NCI-H2196 (cell line): ENCODE measurements at regions not wholly inside any gene's neighbourhood (a gene's known extent, or its start where the extent isn't known, plus 50 kb on each side); places are given as distances from the start of the nearest gene placed in this dataset.
"Not testable (repeated sequence)": the region's sequence is repeated elsewhere in the genome, so short reads cannot be mapped to it uniquely, and the experiment has no call there.

Experiments
- DNase-seq: peaks from one replicate; lab custom pipeline; 2025; ENCODE audit not compliant: unreplicated experiment; lab: John Stamatoyannopoulos, UW

GRCh38 chr13:103908911-103909310 lies 842.7 kb upstream of the SLC10A2 start:
- DNase-seq, result no peak

- no peak for DNase-seq
Observed at GRCh38 chr13:103908274-103908673, 842.1 kb upstream of the SLC10A2 start.

GRCh38 chr13:103903790-103904189 lies 837.6 kb upstream of the SLC10A2 start:
- DNase-seq, result no peak

GRCh38 chr13:103898481-103898880 lies 832.3 kb upstream of the SLC10A2 start:
- no peak for DNase-seq

GRCh38 chr13:103895835-103896531 lies 829.8 kb upstream of the SLC10A2 start:
- DNase-seq, result no peak

GRCh38 chr13:103894626-103895025 lies 828.4 kb upstream of the SLC10A2 start:
- no peak for DNase-seq

GRCh38 chr13:103884101-103884723 lies 818.0 kb upstream of the SLC10A2 start:
- no peak for DNase-seq

GRCh38 chr13:103883698-103884097 lies 817.5 kb upstream of the SLC10A2 start:
- DNase-seq, result no peak

GRCh38 chr13:103883164-103883563 lies 816.9 kb upstream of the SLC10A2 start:
- peak; percentile 10 for DNase-seq

- DNase-seq, result not testable (repeated sequence)
Observed at GRCh38 chr13:103880146-103880545, 813.9 kb upstream of the SLC10A2 start.

GRCh38 chr13:103878891-103879605 lies 812.8 kb upstream of the SLC10A2 start:
- DNase-seq, result no peak

- no peak for DNase-seq
Observed at GRCh38 chr13:103876571-103876970, 810.4 kb upstream of the SLC10A2 start.

- DNase-seq, result no peak
Observed at GRCh38 chr13:103873725-103874124, 807.5 kb upstream of the SLC10A2 start.

- DNase-seq, result no peak
Observed at GRCh38 chr13:103866048-103866447, 799.8 kb upstream of the SLC10A2 start.

GRCh38 chr13:103862525-103862924 lies 796.3 kb upstream of the SLC10A2 start:
- DNase-seq, result no peak

- no peak for DNase-seq
Observed at GRCh38 chr13:103859952-103860351, 793.7 kb upstream of the SLC10A2 start.

- DNase-seq, result no peak
Observed at GRCh38 chr13:103852036-103852435, 785.8 kb upstream of the SLC10A2 start.

- no peak for DNase-seq
Observed at GRCh38 chr13:103844471-103844870, 778.3 kb upstream of the SLC10A2 start.

- DNase-seq, result no peak
Observed at GRCh38 chr13:103839460-103839859, 773.2 kb upstream of the SLC10A2 start.

- DNase-seq, result no peak
Observed at GRCh38 chr13:103835052-103835451, 768.8 kb upstream of the SLC10A2 start.

GRCh38 chr13:103833294-103833852 lies 767.2 kb upstream of the SLC10A2 start:
- DNase-seq, result no peak

- no peak for DNase-seq
Observed at GRCh38 chr13:103815619-103816018, 749.4 kb upstream of the SLC10A2 start.
